Hindlimb muscle (tissue), 1 donor: ENCODE measurements at regions not wholly inside any gene's neighbourhood (a gene's known extent, or its start where the extent isn't known, plus 50 kb on each side); places are given as distances from the start of the nearest gene placed in this dataset.
"Not testable (repeated sequence)": the region's sequence is repeated elsewhere in the genome, so short reads cannot be mapped to it uniquely, and the experiment has no call there.

Experiments
- DNase-seq: peaks from one replicate; pipeline ENCODE4 v3.0.0-alpha.2; 2013

- no peak for DNase-seq
Observed at GRCh38 chr13:50230662-50230978, 215.4 kb downstream of the KCNRG start.

GRCh38 chr13:50233574-50233973 is 218.3 kb downstream of the KCNRG start:
- not testable (repeated sequence) for DNase-seq

- DNase-seq = no peak
Observed at GRCh38 chr13:50235604-50236342, 220.5 kb downstream of the KCNRG start.

- no peak for DNase-seq
Observed at GRCh38 chr13:50236898-50237318, 221.7 kb downstream of the KCNRG start.

- DNase-seq = no peak
Observed at GRCh38 chr13:50238922-50239321, 223.7 kb downstream of the KCNRG start.

- DNase-seq = no peak
Observed at GRCh38 chr13:50241479-50241878, 226.2 kb downstream of the KCNRG start.

- no peak for DNase-seq
Observed at GRCh38 chr13:50243931-50244330, 228.7 kb downstream of the KCNRG start.

GRCh38 chr13:50244355-50244712 is 229.1 kb downstream of the KCNRG start:
- DNase-seq = no peak

- DNase-seq = no peak
Observed at GRCh38 chr13:50244713-50245574, 229.7 kb downstream of the KCNRG start.

GRCh38 chr13:50247223-50247622 is 232.0 kb downstream of the KCNRG start:
- no peak for DNase-seq

- DNase-seq = no peak
Observed at GRCh38 chr13:50248516-50249143, 233.4 kb downstream of the KCNRG start.

GRCh38 chr13:50249144-50249521 is 233.9 kb downstream of the KCNRG start:
- no peak for DNase-seq

GRCh38 chr13:50250401-50250800 is 235.2 kb downstream of the KCNRG start:
- DNase-seq = no peak

GRCh38 chr13:50255639-50256038 is 240.4 kb downstream of the KCNRG start:
- DNase-seq = no peak

- not testable (repeated sequence) for DNase-seq
Observed at GRCh38 chr13:50256536-50257321, 241.5 kb downstream of the KCNRG start.

- no peak for DNase-seq
Observed at GRCh38 chr13:50257646-50258045, 242.4 kb downstream of the KCNRG start.

- DNase-seq = no peak
Observed at GRCh38 chr13:50261130-50261901, 246.1 kb downstream of the KCNRG start.

- no peak for DNase-seq
Observed at GRCh38 chr13:50267066-50267465, 251.8 kb downstream of the KCNRG start.

GRCh38 chr13:50267917-50268316 is 252.7 kb downstream of the KCNRG start:
- no peak for DNase-seq

GRCh38 chr13:50268500-50268899 is 253.3 kb downstream of the KCNRG start:
- no peak for DNase-seq

- DNase-seq = no peak
Observed at GRCh38 chr13:50274181-50274580, 258.9 kb downstream of the KCNRG start.
